SU-DHL-6 (cell line): ENCODE measurements at regions not wholly inside any gene's neighbourhood (a gene's known extent, or its start where the extent isn't known, plus 50 kb on each side); places are given as distances from the start of the nearest gene placed in this dataset.

Source experiments
- H2AFZ ChIP-seq: fragments of 200-600 bp; sonication (generic); 2 replicates; pipeline ENCODE4 v1.6.1; 2014; ENCODE audit warnings: low read depth, mild to moderate bottlenecking, moderate library complexity, mixed read lengths, antibody characterized with exemption, low read length; ENCODE audit not compliant: severe bottlenecking
- H3F3A ChIP-seq: fragments of 200-600 bp; shearing (Covaris generic); 2 replicates; pipeline ENCODE4 v1.6.0; 2016; ENCODE audit warnings: antibody characterized with exemption, mild to moderate bottlenecking; ENCODE audit not compliant: insufficient read depth
- H3K27ac ChIP-seq: fragments of 200-600 bp; sonication (generic); 2 replicates; pipeline ENCODE4 v1.5.1; 2016; ENCODE audit warnings: low read depth, mild to moderate bottlenecking, low read length, moderate library complexity, mixed read lengths
- H3K27me3 ChIP-seq: fragments of 200-600 bp; sonication (generic), shearing (Covaris generic); 2 replicates; pipeline ENCODE4 v1.6.0; 2014; ENCODE audit warnings: mild to moderate bottlenecking, low read length
- H3K36me3 ChIP-seq: fragments of 200-600 bp; sonication (generic); 2 replicates; pipeline ENCODE4 v1.6.1; 2014; ENCODE audit warnings: mild to moderate bottlenecking, low read length, mixed read lengths
- H3K4me2 ChIP-seq: fragments of 300-600, 200-600 bp; shearing (Covaris generic), sonication (generic); 2 replicates; pipeline ENCODE4 v1.6.0; 2014; ENCODE audit warnings: low read length, low read depth, mild to moderate bottlenecking; ENCODE audit not compliant: poor library complexity, severe bottlenecking
- H3K4me3 ChIP-seq: fragments of 200-600 bp; sonication (generic); 2 replicates; pipeline ENCODE4 v1.5.1; 2014; ENCODE audit warnings: antibody characterized with exemption, low read length, mild to moderate bottlenecking, mixed read lengths; ENCODE audit not compliant: insufficient read depth, poor library complexity, severe bottlenecking
- H3K79me2 ChIP-seq: fragments of 200-600 bp; sonication (generic); 2 replicates; pipeline ENCODE4 v1.6.1; 2014; ENCODE audit warnings: mild to moderate bottlenecking, low read length, moderate library complexity; ENCODE audit not compliant: insufficient read depth
- H3K9ac ChIP-seq: fragments of 200-600 bp; sonication (generic); 2 replicates; pipeline ENCODE4 v1.7.0; 2014; ENCODE audit warnings: mild to moderate bottlenecking, low read length
- H3K9me2 ChIP-seq: fragments of 200-600 bp; sonication (generic); replicated peaks from 2 replicates; pipeline ENCODE4 v1.6.1; 2014; ENCODE audit warnings: low read length; ENCODE audit not compliant: insufficient read depth
- H3K9me3 ChIP-seq: fragments of 200-600 bp; sonication (generic); 2 replicates; pipeline ENCODE4 v1.6.1; 2014; ENCODE audit warnings: low read length, mixed read lengths; ENCODE audit not compliant: insufficient read depth
- H4K20me1 ChIP-seq: fragments of 200-600 bp; sonication (generic); 2 replicates; pipeline ENCODE4 v1.6.1; 2014; ENCODE audit warnings: low read depth, mild to moderate bottlenecking, antibody characterized with exemption, low read length, moderate library complexity, mixed read lengths
- EZH2phosphoT487 ChIP-seq: fragments of 200-600 bp; sonication (generic), shearing (Covaris generic); conservative IDR thresholded peaks from 2 replicates; pipeline ENCODE4 v1.6.1; 2018; ENCODE audit warnings: mild to moderate bottlenecking, antibody characterized with exemption, low read length, moderate library complexity, mixed read lengths
- TF ChIP-seq, protein P1 (sequence below): fragments of 200-600 bp; sonication (generic); IDR thresholded peaks from one replicate; pipeline ENCODE4 v1.5.1; 2017; ENCODE audit warnings: antibody characterized with exemption, mild to moderate bottlenecking, low read length, moderate library complexity; ENCODE audit not compliant: insufficient read depth, poor library complexity, severe bottlenecking

DNA sequence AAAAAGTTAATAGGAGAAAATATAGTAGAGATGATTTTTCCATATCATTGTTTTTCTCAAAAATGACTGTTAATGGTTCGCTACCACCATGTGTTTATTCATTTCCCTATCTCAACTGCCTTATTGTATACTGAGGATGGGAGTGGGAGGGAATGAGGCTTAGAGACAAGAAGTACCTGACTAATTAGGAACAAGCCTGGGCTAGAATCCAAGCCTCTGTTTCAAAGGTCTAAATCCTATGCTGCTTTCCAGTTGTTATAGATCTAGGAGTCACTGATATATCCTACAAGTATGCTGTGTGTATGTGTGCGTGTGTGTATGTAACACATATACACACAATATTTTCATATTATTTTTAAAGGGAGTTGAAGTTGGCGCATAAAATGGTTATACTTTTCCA, 465.9 kb downstream of the EPHA4 start:
- H3K27ac ChIP-seq, result no peak overlapping the region
- no peaks in the 10 kb centered on the region for H3K27me3 ChIP-seq
- no peaks in the 10 kb centered on the region for H3F3A ChIP-seq
- no peak overlapping the region for H3K4me3 ChIP-seq
- H3K9ac ChIP-seq, result no peak overlapping the region
- H3K36me3 ChIP-seq, result no peaks in the 10 kb centered on the region
- no peaks in the 10 kb centered on the region for H3K9me2 ChIP-seq
- no peak overlapping the region for H3K4me2 ChIP-seq
- no peak overlapping the region for H2AFZ ChIP-seq
- TF ChIP-seq, protein P1, sequence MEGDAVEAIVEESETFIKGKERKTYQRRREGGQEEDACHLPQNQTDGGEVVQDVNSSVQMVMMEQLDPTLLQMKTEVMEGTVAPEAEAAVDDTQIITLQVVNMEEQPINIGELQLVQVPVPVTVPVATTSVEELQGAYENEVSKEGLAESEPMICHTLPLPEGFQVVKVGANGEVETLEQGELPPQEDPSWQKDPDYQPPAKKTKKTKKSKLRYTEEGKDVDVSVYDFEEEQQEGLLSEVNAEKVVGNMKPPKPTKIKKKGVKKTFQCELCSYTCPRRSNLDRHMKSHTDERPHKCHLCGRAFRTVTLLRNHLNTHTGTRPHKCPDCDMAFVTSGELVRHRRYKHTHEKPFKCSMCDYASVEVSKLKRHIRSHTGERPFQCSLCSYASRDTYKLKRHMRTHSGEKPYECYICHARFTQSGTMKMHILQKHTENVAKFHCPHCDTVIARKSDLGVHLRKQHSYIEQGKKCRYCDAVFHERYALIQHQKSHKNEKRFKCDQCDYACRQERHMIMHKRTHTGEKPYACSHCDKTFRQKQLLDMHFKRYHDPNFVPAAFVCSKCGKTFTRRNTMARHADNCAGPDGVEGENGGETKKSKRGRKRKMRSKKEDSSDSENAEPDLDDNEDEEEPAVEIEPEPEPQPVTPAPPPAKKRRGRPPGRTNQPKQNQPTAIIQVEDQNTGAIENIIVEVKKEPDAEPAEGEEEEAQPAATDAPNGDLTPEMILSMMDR, result no peak
- TF ChIP-seq EZH2phosphoT487, result no peak
- no peaks in the 10 kb centered on the region for H4K20me1 ChIP-seq
- no peaks in the 10 kb centered on the region for H3K79me2 ChIP-seq
- no peaks in the 10 kb centered on the region for H3K9me3 ChIP-seq

DNA sequence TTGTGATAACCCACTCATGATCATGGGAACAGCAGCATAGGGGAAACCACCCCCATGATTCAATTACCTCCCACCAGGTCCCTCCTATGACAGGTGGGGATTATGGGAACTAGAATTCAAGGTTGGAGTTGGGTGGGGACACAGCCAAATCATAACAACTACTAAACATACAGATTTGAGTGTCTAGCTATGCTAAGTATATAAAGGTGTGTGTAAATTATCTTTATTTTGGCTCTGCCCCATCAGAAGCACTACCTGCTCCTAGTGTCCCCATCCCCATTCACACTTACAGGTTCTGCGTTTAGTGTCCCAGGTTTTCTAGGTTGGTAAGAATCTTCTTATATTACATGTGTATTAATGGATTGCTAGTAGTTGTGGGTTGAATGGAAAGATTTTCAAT, 464.7 kb downstream of the EPHA4 start:
- Histone ChIP-seq H3K9ac (no peak overlapping the region), H3K27me3 (no peaks in the 10 kb centered on the region), H3K4me2 (no peak overlapping the region), H2AFZ (no peak overlapping the region), H3K9me3 (no peaks in the 10 kb centered on the region), H3K36me3 (no peaks in the 10 kb centered on the region), H3F3A (no peaks in the 10 kb centered on the region), H4K20me1 (no peaks in the 10 kb centered on the region), H3K79me2 (no peaks in the 10 kb centered on the region), H3K27ac (no peak overlapping the region), H3K9me2 (no peaks in the 10 kb centered on the region), H3K4me3 (no peak overlapping the region)
- TF ChIP-seq, protein P1, result no peak
- TF ChIP-seq EZH2phosphoT487, result no peak

DNA sequence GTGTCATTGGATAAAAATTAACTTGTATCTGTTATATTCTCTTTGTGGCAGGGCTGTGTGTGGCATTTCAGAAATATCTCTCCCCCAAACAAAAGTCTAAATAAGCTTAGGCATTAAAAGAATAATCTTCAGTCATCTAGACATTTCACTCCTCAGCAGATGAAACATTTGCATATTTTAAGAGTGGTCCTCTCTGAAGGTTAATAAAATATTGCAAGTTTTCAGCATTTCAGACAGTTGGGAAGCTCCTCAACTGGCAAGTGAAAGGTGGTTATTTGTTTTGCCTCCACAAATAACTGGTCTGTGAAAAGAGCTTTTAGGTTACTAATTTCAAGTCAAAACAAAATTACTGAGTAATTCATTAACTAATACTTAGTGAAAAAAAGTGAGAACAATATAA, 462.6 kb downstream of the EPHA4 start:
- no peaks in the 10 kb centered on the region for H4K20me1 ChIP-seq
- no peaks in the 10 kb centered on the region for H3K79me2 ChIP-seq
- H3K9me3 ChIP-seq, result no peaks in the 10 kb centered on the region
- H3K27ac ChIP-seq, result no peak overlapping the region
- no peak for TF ChIP-seq EZH2phosphoT487
- TF ChIP-seq, protein P1, result no peak
- no peak overlapping the region for H3K9ac ChIP-seq
- H3K4me2 ChIP-seq, result no peak overlapping the region
- H3K9me2 ChIP-seq, result no peaks in the 10 kb centered on the region
- H3F3A ChIP-seq, result no peaks in the 10 kb centered on the region
- no peak overlapping the region for H2AFZ ChIP-seq
- no peak overlapping the region for H3K4me3 ChIP-seq
- H3K27me3 ChIP-seq, result no peaks in the 10 kb centered on the region
- H3K36me3 ChIP-seq, result no peaks in the 10 kb centered on the region
